IgD-negative memory B cell (primary cell): ENCODE measurements at regions not wholly inside any gene's neighbourhood (a gene's known extent, or its start where the extent isn't known, plus 50 kb on each side); places are given as distances from the start of the nearest gene placed in this dataset.
"Not testable (repeated sequence)": the region's sequence is repeated elsewhere in the genome, so short reads cannot be mapped to it uniquely, and the experiment has no call there.

Experiments used
- H3K27ac Mint-ChIP-seq, 3 donors: one replicate each; pipeline ENCODE4 v1.8.0; 2020 to 2022; ENCODE audit warnings: mild to moderate bottlenecking in 3 of 3, mixed read lengths in 3 of 3, moderate library complexity in 1 of 3
- H3K27me3 Mint-ChIP-seq: one replicate; pipeline ENCODE4 v1.8.0; 2021; ENCODE audit warnings: mixed read lengths
- H3K36me3 Mint-ChIP-seq: one replicate; pipeline ENCODE4 v1.8.0; 2020; ENCODE audit warnings: mild to moderate bottlenecking, mixed read lengths
- H3K4me1 Mint-ChIP-seq, 3 donors: one replicate each; pipeline ENCODE4 v1.8.0; 2020 to 2022; ENCODE audit warnings: mixed read lengths in 3 of 3, mild to moderate bottlenecking in 1 of 3
- H3K4me3 Mint-ChIP-seq, 4 donors: one replicate each; pipeline ENCODE4 v1.8.0; 2020 to 2022; ENCODE audit warnings: mild to moderate bottlenecking in 4 of 4, mixed read lengths in 4 of 4, moderate library complexity in 3 of 4
- H3K9me3 Mint-ChIP-seq, 3 donors: one replicate each; pipeline ENCODE4 v1.8.0; 2020 to 2021; ENCODE audit warnings: mixed read lengths in 3 of 3, mild to moderate bottlenecking in 1 of 3

DNA sequence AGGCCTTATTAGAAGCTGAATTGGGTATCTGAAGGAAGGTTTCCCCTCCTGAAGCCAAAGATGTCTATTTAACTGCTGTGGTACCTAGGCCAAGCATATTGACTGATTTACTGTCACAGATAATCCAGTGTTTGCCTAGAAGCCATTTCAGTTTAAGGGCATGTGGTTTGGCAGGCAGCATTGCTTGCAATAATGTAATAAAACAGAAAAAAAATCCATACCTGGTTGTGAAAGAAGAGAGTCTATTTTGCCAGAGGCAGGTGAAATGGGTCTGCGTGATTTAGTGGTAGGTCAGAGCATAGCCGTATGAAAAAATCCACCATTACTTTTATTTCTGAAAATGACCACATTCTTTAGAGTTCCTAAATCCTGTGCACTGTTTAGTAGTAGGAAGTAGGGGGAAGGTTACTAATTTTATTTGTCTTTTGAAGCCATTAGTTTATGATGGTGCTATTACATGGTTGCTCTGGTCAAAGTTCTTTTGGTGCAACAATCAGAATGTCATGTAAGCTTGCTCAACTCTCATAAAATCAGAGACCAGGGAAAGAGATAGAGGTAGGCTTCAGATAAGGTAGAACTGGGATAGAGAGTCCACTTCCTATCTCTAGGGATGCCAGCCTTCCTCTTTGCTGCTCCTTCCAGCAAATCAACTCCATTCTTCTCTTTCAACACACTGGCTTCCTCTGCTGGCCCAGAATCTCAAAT lies 343.4 kb downstream of the GPD2 start:
- Mint-ChIP-seq H3K4me1 (no peaks in the 10 kb centered on the region), H3K27me3 (no peaks in the 10 kb centered on the region), H3K4me3 (no peak overlapping the region), H3K9me3 (peaks cover 0 to 3% (median 0%) of the 10 kb centered on the region in 3 donors), H3K36me3 (no peaks in the 10 kb centered on the region), H3K27ac (no peak overlapping the region)

DNA sequence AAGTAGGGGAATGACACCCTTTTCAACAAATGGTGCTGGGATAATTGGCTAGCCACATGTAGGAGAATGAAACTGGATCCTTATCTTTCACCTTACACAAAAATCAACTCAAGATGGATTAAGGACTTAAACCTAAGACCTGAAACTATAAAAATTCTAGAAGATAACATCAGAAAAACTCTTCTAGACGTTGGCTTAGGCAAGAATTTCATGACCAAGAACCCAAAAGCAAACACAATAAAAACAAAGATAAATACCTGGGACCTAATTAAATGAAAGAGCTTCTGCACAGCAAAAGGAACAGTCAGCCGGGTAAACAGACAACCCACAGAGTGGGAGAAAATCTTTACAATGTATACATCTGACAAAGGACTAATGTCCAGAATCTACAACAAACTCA lies 345.5 kb downstream of the GPD2 start:
- not testable (repeated sequence) for H3K4me3 Mint-ChIP-seq, H3K36me3 Mint-ChIP-seq, H3K9me3 Mint-ChIP-seq, H3K27ac Mint-ChIP-seq, H3K27me3 Mint-ChIP-seq, H3K4me1 Mint-ChIP-seq

DNA sequence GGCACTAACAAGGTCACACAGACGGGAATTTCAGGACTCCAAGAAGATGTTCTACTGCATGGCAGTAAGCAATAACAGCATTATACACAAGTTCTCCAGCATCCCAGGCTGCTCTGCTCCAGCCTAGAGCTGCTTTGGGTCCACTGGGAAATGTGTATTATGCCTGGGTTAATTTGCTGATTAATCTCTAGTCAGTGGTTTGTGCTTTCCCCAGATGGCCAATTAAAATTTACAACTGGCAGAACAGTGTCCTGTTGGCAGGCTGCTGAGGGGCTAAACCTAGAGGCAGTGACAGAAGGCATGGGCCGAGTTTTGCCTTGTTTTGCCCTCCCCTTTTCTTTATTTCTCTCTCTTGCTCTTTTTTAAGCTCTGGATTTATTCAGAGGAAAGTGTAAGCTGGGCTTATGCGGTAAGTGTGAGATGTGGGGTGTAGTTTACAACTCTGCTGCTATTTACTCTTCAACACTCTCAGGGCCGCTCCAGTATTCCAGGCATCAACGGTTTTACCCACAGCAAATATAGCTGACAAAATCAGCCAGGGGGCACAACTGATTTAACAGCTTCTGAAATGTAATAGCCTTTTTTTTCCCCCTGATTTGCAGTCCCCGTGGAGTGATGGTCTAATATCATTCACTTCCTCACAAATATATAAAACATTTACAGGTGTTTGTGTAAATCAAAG lies 348.0 kb downstream of the GPD2 start:
- Mint-ChIP-seq H3K36me3 (no peaks in the 10 kb centered on the region), H3K4me1 (no peaks in the 10 kb centered on the region), H3K4me3 (no peak overlapping the region), H3K27ac (no peak overlapping the region), H3K9me3 (peaks cover 0 to 3% (median 1%) of the 10 kb centered on the region in 3 donors), H3K27me3 (no peaks in the 10 kb centered on the region)

DNA sequence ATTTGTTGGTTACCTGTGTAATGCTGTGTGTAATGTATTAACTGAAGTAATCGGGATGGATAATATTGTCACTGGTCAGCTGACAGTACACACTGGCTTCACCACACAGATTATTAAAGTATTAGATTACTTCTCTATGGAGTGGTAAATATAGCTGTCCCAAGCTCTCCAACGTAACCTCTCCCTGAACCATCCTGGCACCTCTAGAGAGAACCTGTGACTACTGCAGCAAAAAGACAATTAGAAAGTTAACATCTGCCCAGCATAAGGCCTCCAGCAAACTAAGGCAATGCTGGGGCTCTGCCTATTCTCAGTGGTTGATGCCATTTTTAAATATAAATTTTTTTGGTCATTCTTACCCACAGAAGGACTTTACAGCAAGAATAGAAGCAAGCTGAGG lies 351.3 kb downstream of the GPD2 start:
- Mint-ChIP-seq H3K4me3 (no peak overlapping the region), H3K4me1 (no peaks in the 10 kb centered on the region), H3K9me3 (peaks cover 0 to 1% (median 0%) of the 10 kb centered on the region in 3 donors), H3K27ac (no peak overlapping the region), H3K36me3 (no peaks in the 10 kb centered on the region), H3K27me3 (no peaks in the 10 kb centered on the region)

GRCh38 chr2:156790343-156791037 lies 354.3 kb downstream of the GPD2 start:
- H3K4me1 Mint-ChIP-seq, result no peaks in the 10 kb centered on the region
- peaks cover 0 to 1% (median 0%) of the 10 kb centered on the region in 3 donors for H3K9me3 Mint-ChIP-seq
- no peak overlapping the region for H3K4me3 Mint-ChIP-seq
- no peaks in the 10 kb centered on the region for H3K27me3 Mint-ChIP-seq
- H3K36me3 Mint-ChIP-seq, result no peaks in the 10 kb centered on the region
- H3K27ac Mint-ChIP-seq, result no peak overlapping the region

- no peaks in the 10 kb centered on the region for H3K9me3 Mint-ChIP-seq
- H3K4me1 Mint-ChIP-seq, result no peaks in the 10 kb centered on the region
- H3K36me3 Mint-ChIP-seq, result no peaks in the 10 kb centered on the region
- no peaks in the 10 kb centered on the region for H3K27me3 Mint-ChIP-seq
- H3K4me3 Mint-ChIP-seq, result no peak overlapping the region
- no peak overlapping the region for H3K27ac Mint-ChIP-seq
These were observed 356.2 kb downstream of the GPD2 start for GRCh38 chr2:156792242-156792840.

- no peaks in the 10 kb centered on the region for H3K4me1 Mint-ChIP-seq
- no peaks in the 10 kb centered on the region for H3K9me3 Mint-ChIP-seq
- no peaks in the 10 kb centered on the region for H3K27me3 Mint-ChIP-seq
- no peak overlapping the region for H3K4me3 Mint-ChIP-seq
- H3K27ac Mint-ChIP-seq, result no peak overlapping the region
- H3K36me3 Mint-ChIP-seq, result peaks cover 2% of the 10 kb centered on the region
These were observed 361.7 kb downstream of the GPD2 start for GRCh38 chr2:156797832-156798231.

GRCh38 chr2:156800065-156800653 lies 364.0 kb downstream of the GPD2 start:
- peaks cover 2% of the 10 kb centered on the region for H3K36me3 Mint-ChIP-seq
- H3K27ac Mint-ChIP-seq, result no peak overlapping the region

GRCh38 chr2:156800781-156801361 lies 364.7 kb downstream of the GPD2 start:
- Mint-ChIP-seq H3K27me3 (peaks cover 4% of the 10 kb centered on the region), H3K27ac (no peak overlapping the region), H3K36me3 (peaks cover 2% of the 10 kb centered on the region), H3K9me3 (no peaks in the 10 kb centered on the region), H3K4me3 (no peak overlapping the region), H3K4me1 (no peaks in the 10 kb centered on the region)

More at GRCh38 chr2:156800065-156800653, 364.0 kb downstream of the GPD2 start:
- Mint-ChIP-seq H3K9me3 (no peaks in the 10 kb centered on the region), H3K4me3 (no peak overlapping the region), H3K4me1 (no peaks in the 10 kb centered on the region), H3K27me3 (peaks cover 4% of the 10 kb centered on the region)

DNA sequence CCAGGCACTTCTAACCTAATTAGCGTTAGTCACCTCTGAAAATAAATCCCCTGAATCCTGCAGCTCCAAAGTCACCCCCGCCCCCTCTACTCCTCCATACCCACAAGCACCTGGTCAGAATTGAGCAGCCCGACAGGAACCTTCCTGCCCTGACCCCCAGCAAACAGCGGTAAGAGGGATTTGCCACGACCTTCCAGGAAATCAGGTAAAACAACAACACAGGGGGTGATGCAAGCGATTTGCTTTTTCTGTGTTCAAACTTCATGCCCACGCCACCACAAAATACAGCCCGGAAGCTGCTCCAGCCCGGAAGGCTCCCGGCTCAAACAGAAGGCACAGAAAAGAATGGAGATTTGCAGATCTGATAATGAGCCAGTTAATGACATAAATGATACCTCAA lies 367.1 kb downstream of the GPD2 start:
- no peaks in the 10 kb centered on the region for H3K4me1 Mint-ChIP-seq
- H3K4me3 Mint-ChIP-seq, result no peak overlapping the region
- peaks cover 2% of the 10 kb centered on the region for H3K36me3 Mint-ChIP-seq
- no peak overlapping the region for H3K27ac Mint-ChIP-seq
- peaks cover 4% of the 10 kb centered on the region for H3K27me3 Mint-ChIP-seq
- H3K9me3 Mint-ChIP-seq, result peaks cover 0 to 2% (median 0%) of the 10 kb centered on the region in 3 donors

DNA sequence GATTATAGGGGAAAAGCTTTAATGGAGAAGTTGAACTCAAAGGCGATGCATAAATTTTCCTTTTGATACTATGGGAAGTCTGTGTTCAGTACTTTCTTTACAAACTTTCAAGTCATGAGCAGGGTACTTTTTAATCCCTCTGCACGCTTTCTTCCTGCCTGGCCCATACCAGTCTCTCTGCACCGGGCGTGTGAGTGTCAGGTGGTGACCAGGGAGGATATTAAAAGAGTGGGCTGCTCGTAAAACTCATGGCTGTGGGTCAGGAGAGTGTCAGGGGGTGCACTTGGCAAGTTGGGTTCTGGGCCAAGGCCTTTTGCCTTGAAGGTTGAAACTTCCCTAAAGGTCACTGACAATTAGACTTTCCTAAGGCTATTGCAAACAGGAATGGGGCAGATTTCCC lies 367.8 kb downstream of the GPD2 start:
- Mint-ChIP-seq H3K9me3 (peaks cover 0 to 4% (median 0%) of the 10 kb centered on the region in 3 donors), H3K36me3 (peaks cover 2% of the 10 kb centered on the region), H3K27ac (no peak overlapping the region), H3K4me1 (no peaks in the 10 kb centered on the region), H3K4me3 (no peak overlapping the region), H3K27me3 (peaks cover 4% of the 10 kb centered on the region)

DNA sequence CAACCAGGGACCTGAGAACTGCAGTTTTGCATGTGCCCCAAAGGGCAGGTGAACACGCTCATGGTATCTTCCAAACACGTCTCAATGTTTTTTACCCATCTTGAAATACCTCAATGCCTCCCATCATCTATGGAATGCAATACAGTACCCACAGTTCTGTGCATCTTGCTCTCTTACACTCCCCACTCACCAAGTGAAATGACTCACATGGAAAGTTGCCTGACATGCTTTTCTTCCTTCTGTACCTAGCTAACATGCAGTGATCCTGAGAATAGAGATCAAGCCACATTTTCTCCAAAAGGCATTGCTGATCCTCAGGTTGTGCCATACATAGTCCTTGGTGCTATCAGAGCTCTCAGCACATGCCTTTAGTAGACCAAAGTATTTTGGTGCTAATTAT lies 373.9 kb downstream of the GPD2 start:
- Mint-ChIP-seq H3K4me1 (peaks cover 0 to 2% (median 0%) of the 10 kb centered on the region in 3 donors), H3K27ac (no peak overlapping the region), H3K9me3 (peaks cover 0 to 5% (median 0%) of the 10 kb centered on the region in 3 donors), H3K36me3 (no peaks in the 10 kb centered on the region), H3K4me3 (no peak overlapping the region), H3K27me3 (no peaks in the 10 kb centered on the region)

DNA sequence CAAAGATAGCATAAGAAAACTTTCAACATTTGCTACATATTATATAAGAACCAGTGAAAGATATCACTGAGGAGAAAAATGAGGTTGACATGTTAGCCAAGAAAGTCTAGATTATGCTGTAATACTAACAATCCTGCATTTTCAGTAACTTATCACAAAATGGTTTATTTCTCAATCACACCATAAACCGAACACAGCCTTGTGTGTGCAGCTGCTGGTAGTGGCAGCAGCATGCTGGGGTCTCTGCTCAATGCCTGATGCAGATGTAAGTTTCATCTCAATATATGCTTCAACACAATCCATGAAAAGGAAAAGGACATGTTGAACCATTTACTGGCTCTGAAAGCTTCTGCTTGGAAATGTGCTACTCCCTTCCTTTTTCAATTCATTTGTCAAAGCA lies 376.3 kb downstream of the GPD2 start:
- Mint-ChIP-seq H3K27ac (no peak overlapping the region), H3K4me1 (peaks cover 0 to 2% (median 0%) of the 10 kb centered on the region in 3 donors), H3K9me3 (peaks cover 0 to 5% (median 0%) of the 10 kb centered on the region in 3 donors), H3K27me3 (no peaks in the 10 kb centered on the region), H3K4me3 (no peak overlapping the region), H3K36me3 (no peaks in the 10 kb centered on the region)

DNA sequence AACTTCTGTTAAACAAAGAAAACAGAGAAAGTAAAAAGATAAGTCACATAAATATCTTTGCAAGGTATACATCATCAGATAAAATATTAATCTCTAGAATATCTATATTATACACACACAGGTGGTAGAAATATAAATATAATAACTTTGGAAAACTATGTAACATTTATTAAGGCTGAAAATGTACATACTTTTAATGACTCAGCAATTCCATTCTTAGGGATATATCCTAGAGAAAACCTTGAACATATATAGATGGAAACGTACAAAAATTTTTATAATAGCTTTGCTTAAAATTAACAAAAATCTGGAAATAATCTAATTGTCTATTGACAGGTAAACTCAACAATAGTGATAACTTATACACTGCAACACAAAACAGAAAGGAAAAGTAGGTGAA lies 381.3 kb downstream of the GPD2 start:
- peaks cover 0 to 2% (median 0%) of the 10 kb centered on the region in 3 donors for H3K9me3 Mint-ChIP-seq
- H3K36me3 Mint-ChIP-seq, result no peaks in the 10 kb centered on the region
- H3K4me3 Mint-ChIP-seq, result no peak overlapping the region

More for the DNA sequence above, 381.3 kb downstream of the GPD2 start:
- Mint-ChIP-seq H3K27me3 (no peaks in the 10 kb centered on the region), H3K27ac (no peak overlapping the region), H3K4me1 (no peaks in the 10 kb centered on the region)
